Activated naive CD8-positive, alpha-beta T cell treated with anti-CD3 and anti-CD28 coated beads, Interleukin-2, amount 50 U/mL, for 16 hours (primary cell): ENCODE measurements at regions not wholly inside any gene's neighbourhood (a gene's known extent, or its start where the extent isn't known, plus 50 kb on each side); places are given as distances from the start of the nearest gene placed in this dataset.

Source experiments
- DNase-seq: peaks from one replicate; pipeline ENCODE4 v3.0.0-alpha.2; 2020; ENCODE audit warnings: low read depth, low spot score

DNA sequence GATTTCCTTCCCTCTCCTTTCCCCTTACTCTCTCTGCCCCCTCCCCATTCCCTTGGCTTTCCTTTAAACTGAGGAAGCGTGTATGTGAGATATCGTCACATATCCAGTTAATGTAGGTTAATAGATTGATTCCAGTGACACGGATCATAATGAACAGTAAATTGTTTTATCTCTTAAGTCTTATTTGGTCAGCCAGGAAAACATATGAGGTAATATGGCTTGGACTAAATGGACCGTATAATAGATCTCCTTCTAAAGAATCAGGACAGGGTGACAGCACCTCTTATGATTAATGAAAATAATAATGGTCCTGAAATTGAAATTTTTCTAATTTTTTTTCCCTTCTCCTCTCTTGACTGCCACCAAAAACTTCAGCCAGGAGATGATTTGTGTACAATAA, 779.8 kb upstream of the NR2F2 start:
- DNase-seq: no peak

DNA sequence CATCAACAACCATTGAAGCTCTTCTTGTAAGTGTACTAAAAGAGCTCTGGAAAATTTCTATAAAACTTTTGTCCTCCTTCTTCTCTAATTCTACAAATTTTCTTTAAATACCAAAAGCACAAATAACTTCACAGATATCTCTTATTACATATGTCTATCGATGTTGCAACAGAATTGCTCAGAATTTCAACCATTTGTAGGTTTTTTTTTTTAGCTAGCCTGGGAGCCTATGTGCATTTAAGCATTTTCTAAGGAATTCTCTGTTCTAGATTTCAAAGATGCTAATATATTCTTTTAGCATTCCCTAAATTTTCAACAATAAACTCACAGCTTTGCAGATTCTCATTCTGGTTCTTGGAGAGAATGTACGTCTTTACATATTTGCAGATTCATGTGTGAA, 774.3 kb upstream of the NR2F2 start:
- no peak for DNase-seq

DNA sequence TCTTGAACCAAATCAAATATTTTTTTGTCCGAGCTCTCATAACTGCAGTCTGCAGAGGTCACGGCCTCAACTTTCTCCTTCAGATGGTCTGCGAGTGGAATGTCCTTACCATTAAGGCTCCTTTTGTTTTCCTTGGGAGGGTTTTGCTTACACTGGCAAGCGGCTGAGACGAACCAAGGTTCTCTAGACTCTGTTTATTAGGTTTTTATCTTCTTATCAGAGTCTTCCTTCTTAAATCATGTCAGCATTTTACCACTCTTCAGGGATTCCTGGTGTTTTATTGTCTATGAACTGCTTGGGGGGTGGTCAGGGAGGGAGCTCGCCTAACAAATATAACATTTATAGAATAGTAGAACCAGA, 773.7 kb upstream of the NR2F2 start:
- no peak for DNase-seq

DNA sequence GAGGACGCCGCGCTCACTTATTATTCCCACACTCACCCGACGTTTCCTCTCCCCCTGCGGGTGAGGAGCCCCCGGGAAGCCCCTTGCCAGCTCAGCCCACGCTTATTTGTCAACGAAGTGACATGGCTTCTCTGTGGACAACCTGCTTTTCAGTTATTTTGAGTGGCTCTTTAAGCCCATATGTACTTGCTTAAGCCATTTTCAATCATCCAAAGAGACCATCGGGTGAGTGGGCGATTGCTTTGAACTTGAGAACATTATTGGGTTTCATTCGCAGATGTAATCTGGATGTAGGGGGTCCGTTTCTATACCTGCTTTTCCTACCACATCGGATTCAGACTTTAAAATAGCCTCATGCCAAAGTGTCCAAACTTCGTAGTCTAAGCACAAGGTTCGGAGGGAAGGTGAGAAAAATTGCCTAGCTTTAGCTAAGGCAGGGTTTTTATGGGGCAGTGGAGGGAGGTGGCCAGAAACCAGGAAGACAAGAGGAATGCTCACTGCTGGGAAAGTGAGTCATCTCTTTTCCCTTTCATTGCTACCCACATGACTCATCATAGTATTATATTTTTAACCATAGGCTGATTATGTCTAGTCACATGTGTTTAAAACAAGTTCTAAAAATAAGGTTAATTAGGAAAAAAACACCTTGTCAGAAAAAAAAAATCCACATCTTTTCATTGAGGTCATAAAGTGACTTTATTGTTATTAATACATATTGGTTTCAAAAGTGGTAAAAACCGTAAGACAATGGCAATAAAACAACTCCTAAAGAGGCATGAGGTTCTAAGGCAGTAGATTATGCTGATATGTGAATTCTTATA, 773.1 kb upstream of the NR2F2 start:
- DNase-seq: no peak

DNA sequence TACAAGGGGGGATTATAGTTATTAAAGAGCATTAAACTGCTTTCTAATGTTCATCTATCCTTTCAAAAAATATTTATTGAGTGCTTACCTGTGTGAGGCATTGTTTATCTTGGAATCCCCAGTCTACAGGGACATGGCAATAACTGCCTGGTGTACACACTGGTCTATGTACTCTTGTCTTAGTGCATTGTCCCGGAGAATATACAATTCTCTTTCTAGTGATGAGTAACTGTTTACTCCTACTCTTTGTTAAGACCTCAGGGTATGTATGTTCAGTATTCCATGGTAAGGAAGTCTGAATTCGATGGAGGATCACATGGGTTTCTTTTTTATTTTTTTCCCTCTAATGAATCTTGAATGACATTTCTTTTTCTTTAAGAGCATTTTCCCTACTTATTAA, 772.4 kb upstream of the NR2F2 start:
- no peak for DNase-seq

DNA sequence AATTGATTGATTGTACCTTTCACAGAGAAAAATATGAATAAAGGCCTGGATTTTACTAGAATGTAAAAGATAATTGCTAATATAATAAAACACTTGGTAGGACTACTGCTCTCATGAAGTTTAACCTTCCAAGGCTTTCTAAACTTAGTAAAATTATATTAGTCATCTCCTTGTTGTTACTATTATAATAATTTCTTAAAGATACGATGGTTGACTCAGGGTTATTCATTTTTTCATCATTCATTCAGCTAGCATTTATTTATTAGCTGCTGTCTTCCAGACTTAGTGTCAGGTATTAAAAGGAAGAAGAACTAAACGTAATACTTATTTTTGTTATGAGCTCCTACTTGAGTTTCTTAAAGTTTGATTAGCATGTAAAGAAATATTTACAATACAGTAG, 771.6 kb upstream of the NR2F2 start:
- DNase-seq: no peak

DNA sequence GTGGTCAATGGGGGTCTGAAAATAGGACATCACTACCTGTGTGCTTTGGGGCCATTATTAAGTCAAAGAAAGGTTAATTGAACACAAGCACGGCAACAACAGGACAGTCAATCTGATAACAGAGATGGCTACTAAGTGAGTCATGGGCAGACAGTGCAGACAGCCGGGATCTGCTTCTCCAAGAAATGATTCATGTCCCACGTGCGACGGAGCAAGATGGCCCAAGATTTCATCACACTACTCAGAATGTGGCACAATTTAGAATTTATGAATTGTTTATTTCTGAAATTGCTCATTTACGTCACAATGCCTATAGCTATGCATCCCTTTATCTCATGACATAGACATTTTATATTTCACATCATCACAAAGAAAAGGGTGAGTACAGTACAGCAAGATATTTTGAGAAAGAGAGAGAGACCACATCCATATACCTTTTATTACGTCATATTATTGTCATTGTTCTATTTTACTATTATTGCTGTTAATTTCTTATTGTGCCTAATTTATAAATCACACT, 770.6 kb upstream of the NR2F2 start:
- DNase-seq: no peak

DNA sequence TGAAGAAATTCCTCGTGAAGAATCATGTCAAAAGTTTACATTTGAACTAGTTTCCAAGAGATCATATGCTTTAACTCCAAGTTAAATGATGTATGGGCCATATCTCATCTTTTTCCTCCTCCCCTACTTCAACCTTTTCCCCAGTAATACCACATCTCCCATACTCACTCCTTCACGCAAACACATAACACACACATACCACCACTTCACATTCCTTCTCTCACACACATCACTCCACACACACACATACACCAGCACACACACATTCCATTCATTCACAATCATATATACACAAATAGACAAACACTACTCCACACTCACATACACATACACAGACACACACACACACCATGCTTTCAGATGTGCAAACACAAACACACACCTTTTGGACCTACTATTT, 769.0 kb upstream of the NR2F2 start:
- no peak for DNase-seq

DNA sequence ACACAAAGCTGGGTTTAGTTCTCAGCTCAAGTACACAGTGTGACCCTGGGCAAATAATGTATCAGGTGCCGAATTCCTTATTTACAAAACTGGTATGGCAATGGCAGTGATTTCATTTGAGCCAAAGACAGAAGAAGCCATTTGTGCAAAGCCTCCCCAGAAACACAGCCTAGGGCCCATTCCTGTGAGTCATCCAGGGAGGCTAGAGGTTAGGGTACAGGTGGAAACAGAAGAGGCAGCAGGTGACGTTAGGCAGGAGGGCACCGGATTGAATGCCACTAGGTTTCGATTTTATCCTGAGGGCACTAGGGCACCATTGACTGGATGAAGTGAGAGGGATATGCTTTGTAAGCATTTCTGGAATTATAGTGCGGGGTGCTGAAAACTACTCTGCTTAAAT, 766.9 kb upstream of the NR2F2 start:
- no peak for DNase-seq

DNA sequence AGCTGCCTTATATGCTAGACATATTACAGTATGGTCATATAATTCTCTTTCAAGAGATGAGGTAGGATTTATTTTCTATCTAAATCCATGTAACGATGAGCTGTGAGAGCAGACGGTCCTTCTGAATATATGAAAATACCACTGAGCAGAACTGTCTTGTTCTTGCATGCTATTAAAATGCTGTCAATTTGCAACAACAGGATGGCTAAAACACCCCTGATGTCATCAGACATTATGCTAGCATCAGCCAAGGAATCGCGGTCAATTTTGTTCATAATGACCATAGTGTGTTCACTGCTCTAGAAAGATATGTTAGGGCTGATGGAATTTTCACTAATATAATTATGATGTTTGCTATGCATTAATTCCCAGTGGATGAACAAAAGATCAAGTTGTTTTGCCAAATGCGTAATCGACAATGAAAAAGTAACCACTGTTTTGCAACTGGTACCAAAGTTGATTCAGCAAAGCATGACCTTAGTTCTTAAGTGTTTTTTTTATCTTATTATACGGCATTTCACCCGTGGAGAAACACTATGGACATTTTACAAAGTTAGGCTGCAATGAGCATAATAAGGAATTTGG, 765.4 kb upstream of the NR2F2 start:
- no peak for DNase-seq

DNA sequence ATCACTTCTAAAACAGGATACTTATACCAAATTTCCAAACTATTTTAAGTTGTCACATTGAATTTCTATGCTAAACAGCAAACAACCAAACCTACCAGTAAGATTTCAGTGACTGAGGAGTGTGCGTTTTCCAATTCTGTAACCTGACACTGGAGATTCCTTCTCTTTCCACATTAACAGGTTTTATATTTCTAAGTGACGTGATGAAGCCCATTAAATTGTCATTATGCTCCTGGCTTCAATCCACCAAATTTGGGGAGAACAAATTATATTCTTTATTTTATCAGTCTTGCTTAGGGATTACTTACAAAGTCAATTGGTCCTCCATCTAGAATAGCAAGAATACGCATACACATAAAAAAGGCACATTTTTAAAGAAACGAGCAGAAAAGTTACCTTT, 764.8 kb upstream of the NR2F2 start:
- DNase-seq: no peak

DNA sequence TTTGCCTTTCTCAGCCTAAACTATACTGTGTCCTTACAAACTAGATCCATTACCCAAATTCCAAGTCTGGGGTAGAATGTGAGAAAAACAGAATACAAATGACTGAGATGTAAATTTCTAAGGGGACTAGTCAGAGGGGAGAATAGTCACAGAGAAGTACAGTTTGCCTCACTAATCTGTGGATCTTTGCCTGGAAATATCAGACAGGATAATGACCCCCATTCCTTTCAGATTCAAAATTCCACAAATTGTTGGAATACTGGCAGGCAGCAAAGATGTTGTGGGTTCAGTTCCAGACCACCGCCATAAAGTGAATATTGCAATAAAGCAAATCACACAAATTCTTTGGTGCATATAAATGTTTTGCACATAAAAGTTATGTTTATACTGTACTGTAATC, 762.8 kb upstream of the NR2F2 start:
- no peak for DNase-seq

DNA sequence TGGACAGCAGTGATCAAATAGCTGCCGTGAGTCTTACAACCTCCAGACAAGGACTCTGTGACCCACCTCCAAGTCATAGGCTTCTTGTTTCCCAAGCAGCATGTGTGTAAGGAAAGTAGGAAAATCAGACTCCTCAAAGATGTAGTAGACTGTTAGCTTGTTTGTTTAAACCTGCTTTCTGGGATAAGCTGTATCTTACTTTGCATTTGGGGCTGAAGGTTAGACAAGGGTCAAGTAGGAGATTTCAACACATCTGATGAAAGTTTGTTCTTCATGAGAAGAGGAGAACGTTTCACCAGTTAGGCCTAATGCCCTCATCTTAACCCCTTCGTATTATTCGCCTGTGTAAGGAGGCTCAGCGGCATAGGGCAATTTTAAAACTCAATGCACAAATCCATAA, 756.4 kb upstream of the NR2F2 start:
- DNase-seq: no peak

DNA sequence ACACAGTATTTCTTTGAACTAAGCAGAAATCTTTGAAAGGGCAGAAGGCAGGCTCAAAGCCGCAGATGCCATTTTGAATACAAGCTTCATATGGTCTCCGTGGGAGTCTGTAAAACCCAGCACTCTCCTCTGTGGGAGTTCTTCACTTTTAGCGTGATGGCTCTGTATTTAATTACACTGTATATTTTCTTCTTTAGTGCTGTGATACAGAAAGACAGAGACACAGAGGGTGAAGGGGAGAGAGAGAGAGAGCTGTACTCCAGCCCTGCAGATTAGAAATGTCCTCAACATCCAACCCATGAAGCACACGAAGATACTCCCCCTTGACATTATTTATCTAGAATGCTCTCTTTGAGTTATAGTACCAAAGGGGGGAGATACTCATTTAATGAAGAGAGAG, 752.6 kb upstream of the NR2F2 start:
- no peak for DNase-seq

DNA sequence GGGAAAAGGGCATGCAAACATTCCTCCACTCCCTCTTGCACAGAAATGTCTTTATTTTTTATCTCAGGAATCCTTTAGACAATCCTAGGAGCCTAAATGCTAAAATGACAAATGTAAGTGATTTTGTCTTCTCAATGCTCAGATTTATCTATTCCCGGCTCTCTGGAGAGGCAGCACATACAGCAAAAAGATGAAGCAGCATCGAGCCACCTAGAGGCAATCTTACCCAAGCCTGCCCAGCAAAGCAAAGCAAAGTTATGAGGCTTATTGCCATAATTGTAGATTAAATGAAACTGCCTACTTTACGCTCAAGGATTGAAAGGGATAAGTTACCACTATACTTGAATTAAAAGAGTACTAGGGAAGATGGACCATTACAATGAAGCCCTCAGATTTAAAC, 750.4 kb upstream of the NR2F2 start:
- no peak for DNase-seq

DNA sequence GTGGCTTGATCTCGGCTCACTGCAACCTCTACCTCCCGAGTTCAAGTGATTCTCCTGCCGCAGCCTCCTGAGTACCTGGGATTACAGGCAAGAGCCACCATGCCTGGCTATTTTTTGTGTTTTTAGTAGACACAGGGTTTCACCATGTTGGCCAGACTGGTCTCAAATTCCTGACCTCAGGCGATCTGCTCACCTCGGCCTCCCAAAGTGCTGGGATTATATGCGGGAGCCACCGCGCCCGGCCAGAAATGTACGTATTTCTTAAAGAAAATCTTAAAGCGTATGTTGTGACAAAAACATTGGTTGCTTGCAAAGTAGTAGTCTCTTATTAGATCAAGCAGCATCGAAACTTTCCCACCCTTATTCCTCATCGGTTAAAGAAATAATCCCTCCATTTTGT, 748.9 kb upstream of the NR2F2 start:
- DNase-seq: no peak

DNA sequence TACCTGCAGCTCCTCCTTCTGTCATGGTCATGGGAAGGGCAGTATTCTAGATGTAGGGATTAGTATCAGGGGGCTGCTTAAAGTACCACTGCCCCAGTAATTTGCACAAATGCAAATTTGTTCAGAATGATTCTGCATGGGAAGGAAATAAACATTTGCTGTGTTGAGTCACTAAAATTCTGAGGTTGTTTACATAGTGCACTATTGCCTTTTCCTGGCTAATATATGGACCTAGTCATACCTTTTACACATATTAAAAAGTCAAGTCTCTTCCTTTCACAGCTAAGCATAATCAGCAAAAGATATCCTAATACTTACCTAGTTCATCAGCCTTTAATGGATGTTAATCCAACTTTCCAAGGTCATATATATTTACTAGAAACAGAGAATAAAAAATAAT, 746.4 kb upstream of the NR2F2 start:
- DNase-seq: no peak

DNA sequence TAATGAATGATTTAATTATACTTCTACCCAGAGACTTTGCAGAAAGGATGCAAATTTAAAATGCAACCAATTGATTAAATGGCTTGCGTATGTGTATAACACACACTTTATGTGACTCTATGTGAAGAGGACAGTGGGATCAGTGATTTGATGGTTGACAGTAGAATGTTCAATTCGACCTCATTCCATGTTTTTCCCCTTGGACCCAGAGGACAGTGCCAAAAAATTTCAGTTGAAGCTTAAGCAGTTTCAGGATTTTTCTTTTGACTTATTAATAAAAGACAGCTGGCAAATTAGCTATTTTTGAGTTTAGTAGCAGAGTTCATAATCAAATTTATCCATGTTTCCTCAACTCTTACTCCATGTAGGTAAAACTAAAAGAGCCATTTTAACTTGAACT, 742.4 kb upstream of the NR2F2 start:
- DNase-seq: no peak

DNA sequence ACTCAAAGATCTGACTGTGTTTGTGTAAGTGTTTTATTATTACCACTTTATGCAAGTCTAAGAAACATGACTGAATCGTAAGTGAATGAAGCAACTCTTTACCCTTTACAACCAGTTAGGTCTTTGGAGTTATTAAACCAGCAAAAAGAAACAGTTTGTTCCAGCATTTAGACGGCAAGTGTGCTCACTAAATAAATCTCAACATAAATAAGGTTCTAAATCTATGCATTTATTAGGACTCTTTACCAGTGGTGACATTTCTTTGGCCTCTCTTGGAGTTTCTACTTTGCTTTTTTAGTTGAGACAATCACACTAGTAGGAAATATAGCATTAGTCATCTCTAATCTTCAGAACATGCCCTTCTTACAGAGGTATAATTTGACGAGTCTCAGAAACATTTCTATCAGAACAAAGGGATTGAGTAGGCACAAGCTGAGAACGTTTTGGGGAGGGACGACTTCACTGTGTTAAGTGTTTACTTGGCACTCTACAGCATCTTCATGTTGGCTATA, 739.9 kb upstream of the NR2F2 start:
- no peak for DNase-seq

DNA sequence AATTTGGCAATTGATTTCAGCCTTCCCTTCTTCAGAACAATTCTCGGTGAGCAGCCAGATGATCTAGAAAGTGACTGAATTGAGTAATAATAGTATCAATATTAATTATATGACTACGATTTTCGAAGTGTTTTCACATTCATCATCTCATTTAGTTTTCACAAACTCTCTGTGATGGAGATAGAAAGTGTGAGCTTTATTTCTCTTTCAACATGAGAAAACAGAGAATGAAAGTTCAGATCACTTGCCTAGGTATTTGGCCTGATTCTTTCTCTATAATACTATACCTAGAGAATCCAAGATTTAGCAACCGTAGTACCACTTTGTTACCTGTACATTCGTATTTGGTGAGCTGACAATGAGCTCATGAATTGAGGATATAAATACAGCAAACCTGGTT, 739.2 kb upstream of the NR2F2 start:
- DNase-seq: no peak

DNA sequence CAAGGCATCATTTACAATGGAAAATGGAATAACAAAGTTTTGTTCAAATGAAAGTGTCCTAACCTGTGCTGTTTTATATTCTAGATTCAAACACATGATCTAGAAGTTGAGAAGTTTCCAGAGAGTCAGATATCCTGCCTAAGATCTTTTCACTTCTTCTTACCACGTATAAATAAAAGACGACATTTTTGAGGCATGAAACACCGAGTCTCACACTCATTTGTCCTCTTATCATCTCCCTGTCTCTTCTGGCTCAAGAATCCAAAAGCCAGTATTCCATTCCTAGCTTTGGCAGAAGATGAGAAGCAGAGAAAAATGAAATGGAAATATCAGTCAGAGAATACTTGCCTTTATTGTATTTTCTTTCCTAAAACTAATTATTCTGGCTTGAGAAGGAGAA, 738.6 kb upstream of the NR2F2 start:
- no peak for DNase-seq

DNA sequence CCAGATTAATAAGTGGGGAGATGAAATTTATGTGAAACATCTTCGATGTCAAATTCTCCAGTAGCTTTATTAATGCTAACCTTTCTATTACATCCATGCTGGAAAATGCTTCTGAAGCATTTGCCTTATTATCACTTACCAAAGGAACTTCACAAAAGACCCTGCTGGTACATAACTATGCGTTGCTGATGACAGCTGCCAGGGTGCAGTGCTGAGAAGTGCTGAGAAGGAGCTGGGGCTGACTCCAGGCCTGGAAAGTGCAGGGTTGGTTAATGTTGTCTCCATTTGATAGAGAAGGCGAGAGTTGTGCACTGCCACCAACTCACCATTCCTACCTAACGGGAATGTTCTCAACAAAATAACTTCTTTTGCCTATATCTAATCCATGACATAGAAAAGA, 736.0 kb upstream of the NR2F2 start:
- no peak for DNase-seq

DNA sequence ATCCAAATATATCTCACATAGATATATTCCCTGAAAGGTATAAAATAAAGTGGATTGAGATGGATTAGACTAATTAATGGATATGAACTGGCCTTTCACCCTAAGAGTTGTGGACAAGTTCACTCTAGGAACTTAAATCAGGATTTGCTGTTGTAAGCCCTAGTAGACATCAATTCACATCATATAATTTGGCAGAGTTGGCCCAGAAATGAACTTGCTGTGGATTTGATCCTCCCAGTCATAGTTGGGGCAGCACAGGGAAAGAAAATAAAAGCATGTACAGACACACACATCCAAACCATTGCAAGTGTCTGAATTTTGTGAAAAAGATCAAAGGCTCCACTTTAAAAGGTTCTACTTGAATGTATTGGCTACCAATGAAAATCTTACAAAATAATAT, 734.7 kb upstream of the NR2F2 start:
- no peak for DNase-seq
